ENCODE measurements at regions not wholly inside any gene's neighbourhood (a gene's known extent, or its start where the extent isn't known, plus 50 kb on each side); places are given as distances from the start of the nearest gene placed in this dataset.

DNA sequence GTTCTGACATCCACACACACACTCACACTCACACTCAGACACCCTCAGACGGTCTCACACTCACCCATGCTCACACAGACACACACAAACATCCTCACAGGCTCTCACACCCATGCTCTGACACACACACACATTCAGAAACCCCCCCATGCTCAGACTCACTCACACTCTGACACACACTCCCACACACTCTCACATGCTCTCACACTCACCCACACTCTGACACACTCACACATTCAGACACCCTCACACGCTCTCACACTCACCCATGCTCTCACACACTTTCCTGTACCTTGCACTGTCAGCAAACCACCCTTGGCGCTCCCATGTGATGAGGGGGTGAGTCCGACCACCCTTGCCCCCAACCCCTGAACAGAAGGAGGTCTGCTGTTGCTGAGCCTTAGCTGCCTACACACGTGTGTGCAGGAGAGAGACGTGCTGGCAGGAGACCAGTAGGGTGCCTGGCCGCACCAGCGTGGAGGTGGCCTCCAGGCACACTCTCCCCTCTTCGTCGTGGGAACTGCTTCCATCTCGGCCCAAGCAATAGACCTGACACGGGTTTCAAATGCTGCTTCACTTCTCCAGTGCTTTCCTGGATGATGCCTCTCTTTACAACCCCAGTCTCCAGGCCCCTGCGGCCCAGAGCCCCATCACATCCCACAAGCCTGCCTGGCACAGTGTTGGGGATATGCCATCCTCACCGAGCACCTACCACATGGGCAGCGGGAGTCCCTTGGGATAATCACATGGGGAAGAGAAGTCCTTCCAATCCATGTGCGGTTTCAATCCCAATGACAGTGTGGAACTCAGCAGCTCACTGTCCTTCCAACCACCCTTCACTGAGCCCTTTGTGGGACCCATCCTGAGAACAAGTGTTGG is 267.8 kb upstream of the FOXF1 start:
- TF ChIP-seq, protein P1, sequence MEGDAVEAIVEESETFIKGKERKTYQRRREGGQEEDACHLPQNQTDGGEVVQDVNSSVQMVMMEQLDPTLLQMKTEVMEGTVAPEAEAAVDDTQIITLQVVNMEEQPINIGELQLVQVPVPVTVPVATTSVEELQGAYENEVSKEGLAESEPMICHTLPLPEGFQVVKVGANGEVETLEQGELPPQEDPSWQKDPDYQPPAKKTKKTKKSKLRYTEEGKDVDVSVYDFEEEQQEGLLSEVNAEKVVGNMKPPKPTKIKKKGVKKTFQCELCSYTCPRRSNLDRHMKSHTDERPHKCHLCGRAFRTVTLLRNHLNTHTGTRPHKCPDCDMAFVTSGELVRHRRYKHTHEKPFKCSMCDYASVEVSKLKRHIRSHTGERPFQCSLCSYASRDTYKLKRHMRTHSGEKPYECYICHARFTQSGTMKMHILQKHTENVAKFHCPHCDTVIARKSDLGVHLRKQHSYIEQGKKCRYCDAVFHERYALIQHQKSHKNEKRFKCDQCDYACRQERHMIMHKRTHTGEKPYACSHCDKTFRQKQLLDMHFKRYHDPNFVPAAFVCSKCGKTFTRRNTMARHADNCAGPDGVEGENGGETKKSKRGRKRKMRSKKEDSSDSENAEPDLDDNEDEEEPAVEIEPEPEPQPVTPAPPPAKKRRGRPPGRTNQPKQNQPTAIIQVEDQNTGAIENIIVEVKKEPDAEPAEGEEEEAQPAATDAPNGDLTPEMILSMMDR (IDR thresholded peaks at IDR 0.05), result no peak
- TF ChIP-seq EP300 (IDR thresholded peaks at IDR 0.05), result no peak
- no peak for TF ChIP-seq POLR2A (IDR thresholded peaks at IDR 0.05)
- Histone ChIP-seq H3K27me3 (peaks cover 0 to 28% of the 10 kb centered on the region in 2 donors), H3K27ac (no peak overlapping the region), H3K9me3 (peaks cover 0 to 3% (median 0%) of the 10 kb centered on the region in 4 donors), H3K4me1 (no peaks in the 10 kb centered on the region), H3K36me3 (no peaks in the 10 kb centered on the region), H3K4me3 (no peak overlapping the region)
- no peak for DNase-seq (ENCODE audit: low spot score in 2 of 2)
- WGBS, 2 donors, result 69 to 79% methylated on average over 16 of the region's 16 CpGs

DNA sequence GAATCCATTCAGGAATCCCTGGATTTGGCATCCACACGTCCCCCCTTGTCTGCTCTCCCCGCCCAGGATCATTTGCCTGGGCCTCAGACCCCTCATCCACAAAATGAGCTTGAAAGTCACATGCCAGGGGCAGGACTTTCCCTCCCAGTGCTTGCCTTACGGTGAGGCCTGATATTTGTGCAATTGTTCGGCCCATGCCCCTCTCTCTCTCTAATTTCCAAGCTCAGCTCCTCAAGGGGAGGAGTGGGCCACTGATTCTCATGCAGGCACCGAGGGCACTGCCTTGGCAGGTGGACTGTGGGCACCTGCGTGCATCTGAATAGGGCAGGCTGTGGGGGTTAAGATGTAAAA is 267.2 kb upstream of the FOXF1 start:
- Histone ChIP-seq H3K27ac (no peak overlapping the region), H3K9me3 (peaks cover 0 to 3% (median 0%) of the 10 kb centered on the region in 4 donors), H3K4me3 (no peak overlapping the region), H3K27me3 (peaks cover 0 to 28% of the 10 kb centered on the region in 2 donors), H3K4me1 (no peaks in the 10 kb centered on the region), H3K36me3 (no peaks in the 10 kb centered on the region)
- no peak for TF ChIP-seq EP300 (IDR thresholded peaks at IDR 0.05)
- TF ChIP-seq, protein P1 (IDR thresholded peaks at IDR 0.05), result no peak
- TF ChIP-seq POLR2A (IDR thresholded peaks at IDR 0.05), result no peak
- WGBS, 2 donors, result 66 to 75% methylated on average over 6 of the region's 6 CpGs
- no peak for DNase-seq (ENCODE audit: low spot score in 2 of 2)

DNA sequence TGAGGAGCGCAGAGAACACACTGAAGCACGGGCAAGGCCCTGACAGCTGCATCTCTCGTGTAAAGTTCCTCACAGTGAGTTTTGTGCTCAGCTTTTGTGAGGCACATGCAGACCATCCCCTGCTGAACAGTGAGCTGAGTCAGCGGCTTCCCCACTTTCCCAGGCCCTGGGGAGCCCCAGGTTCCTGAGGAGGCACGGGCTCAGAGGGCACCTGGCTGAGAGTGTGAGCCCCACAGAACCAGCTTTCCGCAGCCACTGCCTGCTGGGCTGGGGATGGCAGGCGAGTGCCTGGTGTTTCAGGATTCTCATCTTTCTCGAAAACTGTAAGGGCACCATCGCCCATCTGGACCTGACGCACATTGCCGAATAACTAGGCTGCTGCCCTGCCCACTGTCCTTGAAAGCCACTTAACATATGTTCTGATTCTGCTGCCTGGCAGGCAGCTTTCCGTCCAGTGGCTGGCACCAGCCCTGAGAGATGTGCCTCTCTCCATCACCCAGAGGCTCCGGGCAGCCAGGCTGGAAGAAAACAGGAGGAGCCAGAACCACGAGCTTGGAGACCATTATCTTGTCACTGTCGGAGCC is 266.7 kb upstream of the FOXF1 start:
- TF ChIP-seq EP300 (IDR thresholded peaks at IDR 0.05), result no peak
- TF ChIP-seq, protein P1 (IDR thresholded peaks at IDR 0.05), result no peak
- TF ChIP-seq POLR2A (IDR thresholded peaks at IDR 0.05), result no peak
- H3K9me3 ChIP-seq, result peaks cover 0 to 3% (median 0%) of the 10 kb centered on the region in 4 donors
- no peaks in the 10 kb centered on the region for H3K4me1 ChIP-seq
- no peak overlapping the region for H3K4me3 ChIP-seq
- no peak for DNase-seq (ENCODE audit: low spot score in 2 of 2)
- H3K27me3 ChIP-seq, result peaks cover 0 to 28% of the 10 kb centered on the region in 2 donors
- no peak overlapping the region for H3K27ac ChIP-seq
- WGBS, 2 donors, result 65 to 81% methylated on average over 11 to 15 of the region's 15 CpGs
- no peaks in the 10 kb centered on the region for H3K36me3 ChIP-seq

DNA sequence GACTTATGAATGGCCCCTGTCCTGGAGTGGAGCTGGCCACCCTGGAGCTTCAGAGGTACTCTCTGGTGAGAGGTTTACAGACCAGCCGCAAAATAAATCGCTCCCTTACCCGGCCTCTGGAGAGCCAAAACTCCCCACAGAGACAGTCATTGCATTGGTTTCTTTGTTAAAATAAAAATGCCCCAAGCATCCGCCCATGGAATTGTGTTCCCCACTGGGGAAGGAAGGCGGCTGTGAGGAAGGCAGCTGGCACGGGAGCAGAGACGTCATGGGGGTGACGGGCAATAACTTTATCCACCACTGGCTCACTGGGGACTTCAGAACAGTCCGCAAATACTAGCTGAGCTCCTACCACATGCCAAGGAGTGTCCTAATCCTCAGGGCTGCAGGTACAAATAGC is 266.2 kb upstream of the FOXF1 start:
- TF ChIP-seq EP300 (IDR thresholded peaks at IDR 0.05), result no peak
- TF ChIP-seq POLR2A (IDR thresholded peaks at IDR 0.05), result no peak
- TF ChIP-seq, protein P1 (IDR thresholded peaks at IDR 0.05), result no peak
- Histone ChIP-seq H3K9me3 (peaks cover 0 to 3% (median 0%) of the 10 kb centered on the region in 4 donors), H3K27me3 (peaks cover 0 to 28% of the 10 kb centered on the region in 2 donors), H3K4me1 (no peaks in the 10 kb centered on the region), H3K4me3 (no peak overlapping the region), H3K36me3 (no peaks in the 10 kb centered on the region), H3K27ac (no peak overlapping the region)
- no peak for DNase-seq (ENCODE audit: low spot score in 2 of 2)
- 26 to 39% methylated on average over 7 of the region's 9 CpGs for WGBS, 2 donors

DNA sequence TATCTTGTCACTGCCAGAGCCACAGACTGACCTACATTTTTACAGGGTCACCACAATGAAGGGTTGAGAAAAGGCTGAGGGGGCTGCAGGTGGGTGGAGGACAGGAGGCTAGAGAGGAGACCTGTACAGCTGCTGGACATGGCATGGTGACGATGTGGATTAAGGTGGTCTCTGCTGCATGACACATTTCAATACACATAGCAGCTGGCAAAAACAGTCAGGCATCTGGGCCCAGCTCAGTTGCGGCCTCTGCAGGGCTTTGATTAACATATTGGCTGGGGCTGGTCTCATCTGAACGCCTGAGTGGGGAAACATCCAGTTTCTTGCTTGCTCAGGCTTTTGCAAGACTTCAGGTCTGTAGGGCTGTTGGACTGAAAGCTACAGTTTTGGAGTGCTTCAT is 265.4 kb upstream of the FOXF1 start:
- no peak for DNase-seq (ENCODE audit: low spot score in 2 of 2)
- H3K9me3 ChIP-seq, result peaks cover 0 to 3% (median 0%) of the 10 kb centered on the region in 4 donors
- no peak overlapping the region for H3K27ac ChIP-seq
- H3K27me3 ChIP-seq, result peaks cover 0 to 23% of the 10 kb centered on the region in 2 donors
- no peak overlapping the region for H3K4me3 ChIP-seq
- 88 to 94% methylated on average over 3 of the region's 3 CpGs for WGBS, 2 donors
- no peaks in the 10 kb centered on the region for H3K4me1 ChIP-seq
- TF ChIP-seq EP300 (IDR thresholded peaks at IDR 0.05), result no peak
- TF ChIP-seq, protein P1 (IDR thresholded peaks at IDR 0.05), result no peak
- TF ChIP-seq POLR2A (IDR thresholded peaks at IDR 0.05), result no peak
- H3K36me3 ChIP-seq, result no peaks in the 10 kb centered on the region

Measured in tibial nerve (tissue), 4 donors.